GM18868 (cell line): ENCODE measurements at regions not wholly inside any gene's neighbourhood (a gene's known extent, or its start where the extent isn't known, plus 50 kb on each side); places are given as distances from the start of the nearest gene placed in this dataset.
"Not testable (repeated sequence)": the region's sequence is repeated elsewhere in the genome, so short reads cannot be mapped to it uniquely, and the experiment has no call there.

Experiments
- ATAC-seq: cut with Tn5 transposase; IDR thresholded peaks from one replicate; pipeline ENCODE4 v1.9.1; 2021; ENCODE audit warnings: mild to moderate bottlenecking, moderate library complexity; ENCODE audit not compliant: unreplicated experiment

DNA sequence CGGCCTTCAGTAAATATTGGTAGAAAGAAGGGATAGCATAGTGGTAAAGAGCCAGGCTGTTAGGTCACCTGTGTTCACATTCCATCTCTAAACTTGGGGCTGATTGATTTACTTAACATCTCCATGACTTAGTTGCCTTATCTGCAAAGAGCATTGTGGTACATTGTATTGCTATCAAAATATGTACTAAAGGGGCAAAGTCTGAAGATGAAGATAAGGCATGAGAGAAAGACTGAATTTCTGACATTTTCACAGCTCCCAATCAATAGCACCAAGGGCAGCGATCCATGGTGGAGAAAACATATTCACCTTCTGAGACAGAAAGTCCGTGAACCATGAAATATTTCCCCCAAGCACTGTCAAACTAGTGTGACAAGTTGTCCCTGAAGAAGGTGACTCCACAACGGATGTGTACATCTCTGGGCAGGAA is 223.3 kb upstream of the STXBP5 start:
- ATAC-seq: no peak

DNA sequence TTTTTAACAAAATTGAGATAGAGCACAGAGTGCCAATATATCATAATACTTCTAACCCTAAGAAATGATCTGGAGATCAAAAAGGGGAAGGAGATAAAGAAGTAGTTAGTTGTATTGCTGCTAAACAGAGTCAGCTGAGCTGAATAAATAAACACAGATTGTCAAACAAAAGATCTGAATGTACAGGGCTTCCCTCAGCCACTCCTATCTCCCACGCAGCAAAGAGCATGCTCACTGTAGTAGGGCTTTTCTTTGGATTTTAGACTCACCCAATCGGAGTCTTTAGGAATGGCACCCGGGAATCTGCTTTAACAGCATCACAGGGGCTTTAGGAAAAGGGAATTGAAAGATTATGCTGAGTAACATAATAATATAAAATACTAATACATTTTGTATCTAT is 222.2 kb upstream of the STXBP5 start:
- ATAC-seq: no peak

DNA sequence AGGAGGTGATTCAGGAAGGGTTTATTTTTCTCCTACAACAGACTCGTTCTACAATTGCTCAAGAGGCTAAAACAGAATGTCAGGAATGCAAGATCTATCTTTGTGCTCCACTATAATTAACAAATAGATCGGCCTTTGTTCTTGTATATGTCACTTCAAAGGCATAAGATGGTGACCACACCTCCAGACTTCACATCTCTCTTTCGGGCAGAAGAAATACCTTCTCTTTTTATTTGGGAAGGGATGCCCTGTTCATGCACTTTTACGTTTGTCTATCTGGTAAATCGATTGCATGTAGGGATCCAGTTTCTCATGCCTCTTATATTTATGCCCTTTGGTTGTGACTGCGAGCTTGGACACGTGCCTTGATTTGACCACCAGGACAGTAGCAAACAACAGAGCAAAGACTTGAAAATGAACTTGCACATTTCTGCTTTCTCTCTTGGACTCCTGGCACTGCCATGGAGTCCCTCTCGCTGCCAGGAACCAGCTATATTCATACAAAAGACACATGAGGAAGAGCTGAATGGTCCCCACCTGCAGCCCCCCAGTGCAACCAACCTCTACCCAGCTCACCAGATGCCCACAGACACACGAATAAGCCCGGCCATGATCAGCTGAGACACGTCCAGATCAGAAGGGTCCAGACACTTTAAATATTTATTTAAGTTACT is 219.8 kb upstream of the STXBP5 start:
- ATAC-seq: no peak

DNA sequence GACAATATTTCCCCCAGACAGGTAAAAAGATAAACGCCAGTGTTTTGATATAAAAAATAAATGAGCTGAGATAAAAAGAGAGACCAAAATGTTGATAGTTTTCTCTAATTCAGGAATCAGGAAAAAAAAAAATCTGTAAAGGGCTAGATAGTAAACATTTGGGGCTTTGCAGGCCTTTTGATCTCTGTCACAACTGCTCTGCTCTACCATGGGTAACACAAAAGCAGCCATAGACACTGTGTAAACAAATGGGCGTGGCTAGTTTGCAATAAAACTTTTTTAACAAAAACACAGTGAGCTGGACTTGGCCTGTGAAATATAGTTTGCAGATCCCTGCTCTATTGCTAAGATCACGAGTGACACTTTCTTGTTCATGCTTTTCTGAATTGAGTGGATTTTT is 219.1 kb upstream of the STXBP5 start:
- ATAC-seq: no peak

DNA sequence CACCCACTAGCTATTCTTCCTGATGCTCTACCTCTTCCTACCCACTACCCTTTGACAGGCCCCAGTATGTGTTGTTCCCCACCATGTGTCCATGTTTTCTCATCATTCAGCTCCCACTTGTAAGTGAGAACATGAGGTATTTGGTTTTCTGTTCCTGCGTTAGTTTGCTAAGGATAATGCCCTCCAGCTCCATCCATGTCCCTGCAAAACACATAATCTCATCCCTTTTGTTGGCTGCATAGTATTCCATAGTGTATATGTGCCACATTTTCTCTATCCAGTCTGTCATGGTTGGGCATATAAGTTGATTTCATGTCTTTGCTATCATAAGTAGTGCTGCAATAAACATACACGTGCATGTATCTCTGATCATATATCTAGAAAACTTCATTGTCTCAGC is 218.3 kb upstream of the STXBP5 start:
- ATAC-seq: no peak

DNA sequence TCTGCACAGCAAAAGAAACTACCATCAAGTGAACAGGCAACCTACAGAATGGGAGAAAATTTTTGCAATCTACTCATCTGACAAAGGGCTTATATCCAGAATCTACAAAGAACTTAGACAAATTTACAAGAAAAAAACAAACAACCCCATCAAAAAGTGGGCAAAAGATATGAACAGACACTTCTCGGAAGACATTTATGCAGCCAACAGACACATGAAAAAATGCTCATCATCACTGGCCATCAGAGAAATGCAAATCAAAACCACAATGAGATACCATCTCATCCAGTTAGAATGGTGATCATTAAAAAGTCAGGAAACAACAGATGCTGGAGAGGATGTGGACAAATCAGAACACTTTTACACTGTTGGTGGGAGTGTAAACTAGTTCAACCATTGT is 216.3 kb upstream of the STXBP5 start:
- ATAC-seq: not testable (repeated sequence)

DNA sequence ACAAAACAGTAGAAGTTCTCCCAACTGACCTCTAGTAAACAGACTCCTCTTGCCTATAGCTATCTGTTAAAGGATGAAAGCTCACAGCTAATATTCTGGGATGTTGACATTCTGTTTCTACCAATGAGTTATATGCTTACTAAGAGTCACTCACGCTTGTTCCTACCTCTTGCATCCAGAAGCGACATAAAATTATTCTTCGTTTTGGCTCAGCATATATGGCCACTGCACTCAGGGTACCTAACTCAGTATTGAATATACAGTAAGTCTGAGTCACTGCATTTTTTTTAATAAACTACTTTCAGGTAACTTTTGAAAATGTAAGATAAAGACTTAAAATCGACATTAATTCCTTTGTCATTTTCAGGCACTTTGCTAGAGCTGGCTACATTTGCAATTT is 214.4 kb upstream of the STXBP5 start:
- ATAC-seq: no peak

DNA sequence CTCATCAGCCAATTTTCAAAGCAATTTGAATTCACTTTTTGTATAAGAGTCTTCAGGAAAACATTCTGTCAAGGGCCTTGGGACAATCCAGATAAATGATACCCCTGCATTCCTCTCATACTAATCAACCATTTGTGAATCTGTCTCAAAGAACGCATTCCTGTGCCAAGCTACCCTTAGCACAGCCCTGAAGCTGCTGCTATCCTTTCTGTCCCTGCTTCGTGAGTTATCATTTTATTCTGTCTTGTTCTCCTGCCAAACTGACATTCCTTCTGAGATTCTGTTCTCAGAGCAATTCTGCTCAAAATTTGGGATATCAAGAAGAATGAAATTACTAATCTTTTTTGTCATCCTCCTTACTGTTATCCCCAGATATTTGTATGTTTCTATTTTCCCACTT is 213.9 kb upstream of the STXBP5 start:
- ATAC-seq: no peak

DNA sequence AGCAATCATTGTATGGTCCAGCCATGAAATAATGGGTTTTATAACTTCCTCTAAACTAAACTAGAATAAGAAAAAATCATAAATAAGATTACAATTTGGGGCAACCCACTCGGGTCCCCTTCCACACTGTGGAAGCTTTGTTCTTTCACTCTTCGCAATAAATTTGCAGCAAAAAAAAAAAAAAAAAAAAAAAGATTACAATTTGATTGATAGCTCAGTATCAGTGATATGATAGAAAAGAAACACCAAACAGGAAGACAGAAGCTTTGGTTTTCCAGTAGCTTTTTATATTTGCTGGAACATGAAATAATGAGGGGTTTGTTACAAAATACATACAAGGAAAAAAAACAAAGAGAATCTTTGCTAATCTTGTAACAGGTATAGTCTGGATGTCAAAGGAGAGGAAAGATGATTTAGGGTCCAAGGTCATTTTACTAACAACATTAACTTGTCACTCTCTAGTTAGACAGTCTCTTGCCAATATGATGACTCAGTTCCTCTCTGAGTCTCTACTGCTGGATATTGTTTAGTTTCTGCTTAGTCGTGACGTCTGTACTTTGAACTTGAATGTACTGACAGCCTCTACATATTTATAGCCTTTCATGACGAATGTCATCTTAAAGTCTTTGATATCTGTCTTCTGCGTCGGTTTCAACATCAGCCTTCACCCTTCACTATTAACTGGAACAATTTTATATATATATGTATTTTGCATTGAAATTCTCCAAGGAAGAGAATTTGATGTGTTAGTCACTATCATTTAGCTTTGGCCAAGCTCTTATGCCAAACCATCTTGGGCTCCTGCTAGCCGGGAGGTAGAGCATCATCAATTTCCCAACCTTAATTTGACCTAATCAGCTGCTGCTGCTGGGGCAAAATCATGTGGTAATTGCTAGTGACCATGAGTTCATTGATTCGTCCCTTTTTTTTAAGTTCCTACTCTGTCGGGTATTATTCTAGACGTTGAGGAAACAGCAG is 213.1 kb upstream of the STXBP5 start:
- no peak for ATAC-seq

DNA sequence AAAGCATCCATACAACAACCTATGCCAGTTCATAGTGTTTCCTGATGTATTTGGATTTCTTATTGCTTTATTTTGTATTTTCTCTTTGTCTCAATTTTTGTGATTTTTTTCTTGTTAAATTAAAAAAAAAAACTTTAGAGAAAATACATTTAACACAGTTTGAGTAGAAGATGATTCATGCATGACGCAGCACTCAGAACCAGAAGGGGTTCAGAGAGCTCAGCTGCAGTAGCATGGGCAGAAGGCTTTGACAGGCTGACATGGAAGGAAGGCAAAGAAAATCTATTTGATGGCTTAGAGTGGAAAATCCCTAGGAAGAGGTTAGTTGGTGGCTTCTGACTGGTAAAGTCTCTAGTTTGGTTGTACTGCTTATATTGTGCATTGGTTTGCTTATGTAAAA is 207.2 kb upstream of the STXBP5 start:
- no peak for ATAC-seq

DNA sequence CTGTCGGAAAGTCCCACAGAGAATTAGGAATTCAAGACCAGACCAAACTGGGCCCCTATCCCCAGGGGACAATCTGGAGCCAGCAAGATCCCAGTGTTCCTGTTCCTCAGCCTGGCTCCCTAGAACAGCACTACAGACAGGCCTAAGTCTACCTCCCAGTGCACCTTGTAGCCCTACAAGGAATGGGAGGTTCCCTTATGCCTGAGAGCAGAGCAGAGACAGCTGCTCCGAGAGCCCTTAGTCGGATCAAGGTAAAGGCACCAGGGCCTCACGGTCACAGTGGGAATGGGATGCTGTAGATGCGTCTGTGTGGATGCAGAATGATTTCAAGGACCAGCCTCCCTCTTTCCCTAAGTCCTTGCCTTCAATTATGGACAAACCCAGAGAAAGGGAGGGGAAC is 204.5 kb upstream of the STXBP5 start:
- ATAC-seq: no peak

DNA sequence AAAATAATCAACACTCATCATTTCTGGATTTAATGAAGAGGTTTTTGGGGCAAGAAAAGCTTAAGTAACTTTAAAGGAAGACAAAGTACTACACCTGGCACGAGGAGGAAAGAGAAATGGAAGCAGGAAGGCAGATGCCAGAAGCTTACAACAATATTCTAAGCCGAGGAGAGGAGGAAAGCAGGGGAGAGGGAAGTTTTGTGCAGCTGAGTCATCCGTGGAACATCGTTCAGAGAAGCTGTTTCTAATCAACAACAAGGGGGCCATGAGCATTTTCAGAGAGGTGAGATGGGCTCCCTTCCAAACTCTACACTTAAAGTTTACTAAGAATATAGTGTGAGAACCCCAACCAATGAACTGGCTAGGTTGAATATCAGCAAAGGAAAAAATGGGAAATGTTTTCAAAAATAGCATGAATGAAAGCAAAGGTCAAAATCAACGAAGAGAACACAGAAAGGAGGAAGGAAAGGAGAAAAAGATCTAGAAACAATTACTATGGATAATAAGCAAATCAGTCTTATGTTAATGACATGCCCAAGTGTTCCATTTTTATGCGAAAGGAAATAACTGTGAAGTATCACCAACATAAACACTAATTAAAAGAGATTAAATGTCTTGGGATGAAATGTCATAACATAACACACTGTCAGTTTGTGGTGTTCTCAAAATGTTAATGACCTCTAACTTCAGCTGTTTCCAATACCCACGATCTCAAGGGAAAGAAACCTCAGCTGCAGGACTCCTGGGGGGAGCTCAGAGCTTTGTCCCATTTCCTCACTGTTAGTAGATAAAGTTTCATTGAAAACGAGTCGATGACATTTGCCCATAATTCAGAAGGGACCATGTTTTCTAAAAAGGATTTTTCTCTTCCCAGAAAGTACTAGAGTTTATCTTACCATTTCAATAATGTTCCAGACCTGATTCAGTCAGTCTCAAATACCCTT is 203.4 kb upstream of the STXBP5 start:
- no peak for ATAC-seq

DNA sequence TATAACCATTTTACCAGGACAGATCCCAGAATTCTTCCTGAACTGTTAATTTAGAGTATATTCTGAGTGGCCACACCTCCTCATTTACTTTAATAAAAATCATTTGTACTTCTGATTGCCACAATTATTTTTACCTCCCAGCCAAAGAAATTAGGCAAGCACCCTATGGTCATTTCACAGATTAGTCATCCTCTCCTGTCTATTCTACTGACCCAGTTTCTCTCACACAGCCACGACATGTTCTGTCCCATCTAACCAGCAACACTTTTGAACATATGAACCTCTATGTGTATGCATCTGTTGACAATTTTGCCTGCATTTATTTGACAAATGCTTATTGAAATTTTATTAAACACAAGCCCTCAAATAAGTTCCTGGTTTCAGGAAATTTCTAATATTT is 202.6 kb upstream of the STXBP5 start:
- ATAC-seq: no peak

DNA sequence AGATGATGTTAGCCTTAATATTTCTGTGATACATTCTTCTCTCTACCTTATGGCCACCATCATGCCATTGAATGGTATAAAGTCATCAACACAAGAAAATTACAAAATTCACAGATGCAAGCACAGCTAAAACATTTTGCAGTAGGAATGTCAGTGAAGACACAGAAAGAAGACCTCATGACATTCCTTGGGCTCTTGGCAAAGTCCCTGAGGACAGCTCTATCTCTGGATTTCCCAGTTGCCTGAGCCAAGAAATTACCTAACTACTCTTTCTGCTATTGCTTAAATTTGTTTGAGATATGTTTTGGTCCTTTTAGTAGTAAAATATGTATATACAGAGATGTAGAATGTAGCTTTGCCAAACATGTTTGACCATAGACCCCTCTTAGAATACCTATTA is 201.0 kb upstream of the STXBP5 start:
- no peak for ATAC-seq

DNA sequence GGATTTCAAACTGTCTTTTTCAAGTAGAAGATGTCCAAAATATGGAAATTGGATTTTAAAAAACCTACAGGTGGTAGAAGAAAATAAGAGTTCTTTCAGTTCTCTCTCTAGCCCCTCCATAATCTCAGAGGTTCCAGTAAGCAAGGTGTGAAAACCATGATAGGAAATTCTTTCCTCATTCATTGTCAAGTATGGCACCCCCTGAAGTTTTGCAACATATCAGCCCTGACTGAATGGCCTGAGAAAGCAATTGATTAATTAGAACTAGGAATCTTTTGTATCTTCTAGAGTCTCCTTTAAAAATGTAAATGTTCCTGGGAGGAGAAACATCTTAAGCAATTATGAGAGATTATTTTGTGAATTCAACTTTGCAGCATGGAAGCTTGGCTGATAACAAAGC is 198.7 kb upstream of the STXBP5 start:
- no peak for ATAC-seq

DNA sequence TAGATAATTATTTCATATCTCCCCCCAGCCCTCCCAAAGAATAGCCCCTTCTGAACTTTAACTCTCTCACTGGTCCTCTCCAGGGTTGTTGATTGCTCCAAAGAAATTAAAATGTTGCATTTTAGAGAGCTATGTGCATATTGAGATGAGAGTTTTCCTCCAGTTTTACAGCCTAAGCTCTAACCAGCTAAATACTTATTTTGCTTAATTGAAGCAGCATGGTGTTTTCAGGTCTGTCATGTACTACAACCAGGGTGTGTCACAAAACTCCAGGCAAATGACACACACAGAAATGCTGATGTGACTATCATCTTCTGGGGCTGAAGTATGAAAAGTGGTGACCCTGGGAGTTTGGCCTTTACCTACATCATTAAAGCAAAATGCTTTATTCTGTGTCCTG is 196.8 kb upstream of the STXBP5 start:
- no peak for ATAC-seq

DNA sequence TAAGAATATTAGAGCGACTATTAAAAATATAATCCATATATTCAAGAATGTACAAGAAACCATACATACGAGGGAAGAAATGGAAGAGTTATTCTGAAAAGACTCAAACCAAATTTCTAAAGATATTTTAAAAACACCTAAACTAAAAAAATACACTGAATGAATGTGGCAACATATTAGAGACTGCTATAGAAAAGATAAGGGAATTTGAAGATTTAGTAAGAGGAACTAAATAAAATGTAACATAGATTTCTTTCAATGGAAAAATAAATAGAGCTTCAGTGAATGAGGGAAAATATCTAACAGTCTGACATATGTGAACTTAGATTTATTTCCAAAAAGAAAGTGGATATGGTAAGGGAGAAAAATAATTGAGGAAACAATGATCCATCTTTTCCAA is 194.9 kb upstream of the STXBP5 start:
- ATAC-seq: no peak

DNA sequence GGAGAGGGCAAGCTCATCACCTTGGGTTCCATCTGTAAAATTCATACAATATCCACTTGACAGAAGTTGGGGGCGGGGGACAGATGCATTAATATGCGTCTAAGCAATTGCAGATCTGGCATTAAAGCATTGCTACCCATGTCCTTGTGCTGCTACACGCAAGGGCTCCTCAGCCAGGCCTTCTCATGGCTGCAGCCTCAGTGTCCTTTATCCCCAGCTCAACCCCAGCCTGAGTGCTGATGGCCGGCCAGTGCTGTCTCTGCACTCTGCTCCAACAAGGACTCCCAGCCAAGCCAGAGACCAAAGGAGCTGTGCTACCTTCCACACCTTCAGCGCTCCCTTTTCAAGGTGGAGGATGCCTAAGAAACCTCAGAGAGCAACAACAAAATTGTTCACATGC is 188.5 kb upstream of the STXBP5 start:
- ATAC-seq: no peak

DNA sequence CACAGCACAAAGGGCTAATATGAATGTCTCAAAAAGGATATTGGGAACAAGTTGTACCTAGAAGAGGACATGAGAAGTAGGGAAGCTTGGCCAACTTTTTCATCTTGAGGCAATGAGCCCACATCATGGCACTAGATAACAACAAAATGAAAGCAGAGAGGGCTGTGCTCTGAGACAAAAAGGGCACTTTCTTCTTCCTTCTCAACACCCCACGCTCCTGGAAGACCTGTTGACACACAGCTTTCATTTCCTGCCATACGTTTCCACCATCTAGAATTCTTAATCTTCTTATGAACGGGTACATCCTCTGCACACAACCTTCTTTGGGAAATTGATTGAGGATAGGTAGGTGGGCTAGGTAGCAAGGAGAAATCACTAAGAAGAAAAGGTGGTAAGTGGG is 187.8 kb upstream of the STXBP5 start:
- ATAC-seq: no peak

DNA sequence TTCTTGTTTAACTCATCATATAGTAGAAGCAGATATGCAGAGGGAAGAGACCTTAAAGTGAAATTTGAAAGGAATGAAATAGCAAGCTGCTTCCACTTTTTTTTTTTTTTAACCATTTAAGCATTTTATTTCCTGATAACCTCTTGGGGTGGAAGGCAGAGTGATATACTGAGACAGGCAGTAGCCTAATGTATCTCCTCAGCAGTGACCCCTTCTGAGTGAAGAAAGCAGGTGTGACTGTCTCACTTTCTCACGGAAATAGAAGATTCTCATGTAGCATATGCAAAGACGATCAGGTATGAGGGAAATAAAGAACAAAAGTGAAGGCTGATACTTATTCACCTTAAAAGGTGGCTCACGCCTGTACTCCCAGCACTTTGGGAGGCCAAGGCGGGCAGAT is 187.1 kb upstream of the STXBP5 start:
- ATAC-seq: no peak

DNA sequence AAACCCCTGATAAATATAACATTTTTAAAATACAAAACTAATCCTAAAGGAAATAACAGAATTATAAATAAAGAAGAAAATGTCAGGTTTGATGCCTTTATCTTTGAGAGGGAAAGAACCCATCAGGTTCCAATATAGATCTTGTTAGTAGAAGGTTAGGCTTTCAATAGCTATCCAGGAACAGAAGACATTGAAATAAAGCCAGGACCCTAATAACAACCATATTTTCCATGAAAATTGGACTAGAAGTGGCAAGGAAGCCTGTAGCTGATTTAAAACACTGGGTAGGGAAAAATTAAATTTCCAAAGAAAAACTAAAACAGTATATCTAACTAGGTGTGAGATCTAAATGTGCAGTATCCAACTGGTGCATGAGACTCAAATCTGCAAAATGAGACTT is 185.2 kb upstream of the STXBP5 start:
- ATAC-seq: no peak
